NCI-H2227 treated with DMSO at 0.1 percent for 48 hours (cell line): ENCODE measurements at regions not wholly inside any gene's neighbourhood (a gene's known extent, or its start where the extent isn't known, plus 50 kb on each side); places are given as distances from the start of the nearest gene placed in this dataset.

ENCODE experiments used
- DNase-seq: peaks from one replicate; lab custom pipeline; 2025; lab: John Stamatoyannopoulos, UW

GRCh38 chr22:47995718-47996117, 1233.3 kb downstream of the TBC1D22A start:
- DNase-seq: no peak

DNA sequence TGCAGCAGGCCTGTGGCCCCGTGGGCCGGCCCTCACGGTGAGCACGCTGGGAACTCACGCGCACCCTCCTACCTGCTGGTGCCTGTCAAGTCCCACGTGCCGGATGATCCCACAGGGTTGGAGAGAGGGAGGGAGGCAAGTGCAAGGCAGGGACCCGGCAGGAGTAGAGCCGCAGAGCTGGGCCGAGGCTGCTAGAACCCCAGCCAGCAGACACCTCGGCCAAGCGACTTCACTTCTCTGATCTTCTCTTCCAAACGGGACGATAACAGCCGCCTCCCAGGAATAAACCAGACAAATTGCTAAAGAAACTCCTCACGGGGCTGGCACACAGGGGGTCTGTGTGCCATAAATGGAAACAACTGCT, 1232.8 kb downstream of the TBC1D22A start:
- no peak for DNase-seq

DNA sequence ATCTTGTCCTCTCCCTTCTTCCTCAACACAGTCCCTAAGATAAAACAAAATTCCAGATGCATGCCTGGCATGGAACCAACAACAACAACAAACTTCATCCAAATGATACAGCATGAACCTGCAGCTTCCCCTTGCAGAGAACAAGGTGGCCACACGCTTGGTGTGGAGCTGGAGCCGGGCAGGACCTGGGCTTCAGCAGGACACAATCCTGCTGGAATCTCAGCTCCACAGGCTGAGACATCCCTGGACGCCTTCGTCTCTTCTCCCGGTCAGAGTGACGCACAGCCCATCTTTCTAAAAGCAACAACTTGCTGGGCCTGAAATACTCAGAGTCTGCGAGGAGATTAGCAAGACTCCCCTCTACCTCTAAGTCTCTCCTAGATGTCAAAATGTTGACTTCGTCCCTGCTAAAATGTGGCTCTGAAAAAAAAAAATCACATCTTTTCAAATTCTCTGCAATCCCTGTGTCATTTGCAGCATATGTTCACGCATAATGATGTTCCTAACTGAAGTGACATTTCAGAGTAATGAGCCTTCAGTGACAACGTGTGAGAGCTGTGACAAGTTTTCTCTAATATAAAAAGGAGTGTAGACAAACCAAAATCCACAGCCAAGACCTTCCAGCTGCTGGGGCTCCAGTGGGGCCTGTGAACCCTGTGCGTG, 1232.3 kb downstream of the TBC1D22A start:
- no peak for DNase-seq

DNA sequence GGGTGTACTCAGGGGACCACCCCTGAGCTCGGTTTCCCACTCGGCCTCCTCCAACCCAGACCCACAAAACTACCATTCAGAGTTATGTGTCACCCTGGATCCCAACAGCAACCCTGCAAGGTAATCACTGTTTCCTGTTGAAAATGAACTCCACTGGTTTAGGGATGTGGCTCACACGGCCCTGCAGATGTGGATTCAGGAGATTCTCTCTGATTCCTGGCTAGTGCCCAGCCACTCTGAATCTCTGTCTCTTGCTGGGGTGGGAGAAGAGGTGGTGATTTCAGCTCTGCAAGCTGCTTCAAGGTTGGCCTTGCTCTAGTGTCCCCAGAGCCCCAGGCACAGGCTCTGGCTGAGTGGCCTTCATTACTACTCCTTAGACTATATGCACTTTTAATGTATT, 1231.6 kb downstream of the TBC1D22A start:
- DNase-seq: no peak

- DNase-seq: no peak
Observed at GRCh38 chr22:47990481-47990880, 1228.0 kb downstream of the TBC1D22A start.

DNA sequence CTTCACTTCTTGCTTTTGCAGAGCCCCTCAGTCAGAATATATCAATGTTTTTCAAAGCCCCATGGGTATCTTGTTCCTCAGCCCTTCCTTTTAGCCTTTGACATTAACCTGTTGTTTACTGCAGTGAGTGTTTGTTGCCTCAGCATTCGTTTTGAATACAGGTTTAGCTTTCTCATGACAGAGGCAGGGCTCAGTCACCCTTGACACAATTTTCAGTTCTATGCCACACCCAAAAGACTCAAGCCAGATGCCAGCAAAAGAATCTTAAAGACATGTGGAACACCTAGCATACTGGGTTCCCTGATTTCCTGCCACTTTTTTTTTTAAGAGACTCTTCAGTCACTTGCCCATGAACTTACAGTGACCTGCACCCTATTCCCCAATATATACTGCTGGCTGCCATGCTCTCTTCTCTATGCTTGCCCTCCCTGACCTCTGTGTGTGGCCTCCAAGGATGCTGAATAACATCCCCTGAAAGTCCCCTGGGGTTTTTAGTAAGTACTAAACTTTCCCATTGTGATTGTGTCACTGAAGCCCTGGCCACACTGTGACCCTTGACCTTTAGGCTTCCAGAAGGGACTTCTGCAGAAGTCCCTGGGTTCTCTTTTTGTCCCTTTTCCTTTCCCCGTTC, 1225.5 kb downstream of the TBC1D22A start:
- no peak for DNase-seq

DNA sequence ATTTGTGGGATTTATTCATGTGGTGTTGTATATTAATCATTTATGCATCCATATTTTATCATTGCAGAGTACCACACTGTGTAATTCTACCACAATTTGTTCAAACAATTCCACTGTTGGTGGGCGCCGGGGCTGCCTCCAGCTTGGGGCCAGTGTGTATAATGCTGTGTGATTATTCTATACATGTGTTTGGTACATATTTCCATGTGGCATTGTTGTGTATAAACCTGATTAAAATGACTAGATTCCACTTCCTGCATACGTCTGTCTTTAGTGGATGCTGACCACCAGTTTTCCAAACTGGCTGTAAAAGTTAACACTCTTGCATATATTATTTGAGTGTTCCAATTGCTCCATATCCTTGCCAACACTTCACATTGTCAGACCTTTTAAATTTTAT, 1213.8 kb downstream of the TBC1D22A start:
- no peak for DNase-seq

GRCh38 chr22:47967831-47968230, 1205.4 kb downstream of the TBC1D22A start:
- no peak for DNase-seq

- no peak for DNase-seq
Observed at GRCh38 chr22:47966316-47966715, 1203.9 kb downstream of the TBC1D22A start.

DNA sequence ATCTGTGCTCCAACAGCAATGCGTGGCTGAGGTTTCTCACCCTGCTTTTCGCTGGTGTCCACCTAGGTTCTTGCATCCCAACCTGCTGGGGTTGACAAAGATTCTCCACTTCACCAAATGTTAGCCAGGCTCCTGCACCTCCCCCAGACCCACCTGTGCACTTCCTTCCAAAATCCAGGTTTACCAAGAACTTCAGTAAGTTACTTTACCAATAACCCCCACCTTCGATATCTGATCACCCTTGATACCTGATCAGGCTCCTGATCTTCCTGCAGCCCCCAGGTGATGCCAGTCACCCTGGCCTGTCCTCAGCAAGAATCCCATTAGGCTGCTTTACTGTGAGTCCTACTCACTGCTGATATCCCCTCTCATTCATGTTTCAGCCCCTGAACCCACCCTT, 1203.4 kb downstream of the TBC1D22A start:
- DNase-seq: no peak

DNA sequence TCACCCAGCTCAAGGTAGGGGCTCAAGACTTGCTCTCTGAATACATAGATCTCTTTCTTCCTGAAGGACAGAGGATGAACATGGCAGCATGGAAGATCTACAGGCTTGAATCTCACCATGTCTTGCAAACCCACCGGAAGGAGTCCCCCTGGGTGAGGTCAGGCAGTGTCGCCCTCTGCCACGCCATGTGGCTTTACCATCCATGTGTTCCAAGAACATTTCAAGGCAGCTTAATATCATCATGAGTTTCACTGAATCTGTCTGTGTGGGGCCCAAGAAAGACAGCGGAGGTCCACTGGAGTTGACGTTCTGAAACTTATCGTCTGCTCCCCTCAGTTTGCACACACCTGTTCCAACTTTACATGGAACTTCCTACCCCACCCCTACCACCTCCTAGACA, 1202.6 kb downstream of the TBC1D22A start:
- no peak for DNase-seq

GRCh38 chr22:47963660-47964059, 1201.2 kb downstream of the TBC1D22A start:
- DNase-seq: no peak

DNA sequence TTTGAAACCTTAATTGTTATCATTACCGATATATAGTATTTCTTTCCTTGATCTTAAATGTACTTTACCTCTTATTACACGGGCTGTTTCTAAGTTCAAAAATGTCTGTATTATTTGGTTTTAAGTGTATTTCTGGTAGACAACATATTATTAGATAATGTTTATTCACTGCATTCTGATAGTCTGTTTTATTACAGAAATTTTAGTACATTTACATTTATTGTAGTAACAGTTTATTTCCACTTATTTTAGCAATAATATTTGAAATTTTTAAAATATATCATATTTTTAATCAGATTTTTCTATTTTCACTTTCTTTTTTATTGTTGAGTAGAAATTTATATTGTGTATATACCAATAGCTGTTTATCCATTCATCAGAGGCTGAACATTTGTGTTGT, 1195.2 kb downstream of the TBC1D22A start:
- no peak for DNase-seq

DNA sequence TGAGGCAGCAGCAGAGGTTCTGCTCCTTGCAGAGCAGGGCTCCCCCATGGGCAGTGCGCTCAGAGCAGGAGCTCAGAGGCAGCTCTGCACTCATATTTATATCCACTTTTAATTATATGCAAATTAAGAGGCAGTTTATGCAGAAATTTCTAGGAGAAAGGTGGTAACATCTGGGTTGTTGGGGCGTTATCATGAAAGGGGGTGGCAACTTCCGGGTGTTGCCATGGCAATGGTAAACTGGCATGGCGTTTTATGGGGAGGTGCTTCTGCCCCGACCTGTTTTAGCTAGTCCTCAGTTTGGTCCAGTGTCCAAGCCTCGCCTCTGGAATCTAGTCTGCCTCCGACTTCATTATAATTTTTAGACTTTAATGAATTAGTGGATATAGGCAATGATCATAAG, 1191.7 kb downstream of the TBC1D22A start:
- DNase-seq: no peak

- DNase-seq: no peak
Observed at GRCh38 chr22:47944941-47945340, 1182.5 kb downstream of the TBC1D22A start.

DNA sequence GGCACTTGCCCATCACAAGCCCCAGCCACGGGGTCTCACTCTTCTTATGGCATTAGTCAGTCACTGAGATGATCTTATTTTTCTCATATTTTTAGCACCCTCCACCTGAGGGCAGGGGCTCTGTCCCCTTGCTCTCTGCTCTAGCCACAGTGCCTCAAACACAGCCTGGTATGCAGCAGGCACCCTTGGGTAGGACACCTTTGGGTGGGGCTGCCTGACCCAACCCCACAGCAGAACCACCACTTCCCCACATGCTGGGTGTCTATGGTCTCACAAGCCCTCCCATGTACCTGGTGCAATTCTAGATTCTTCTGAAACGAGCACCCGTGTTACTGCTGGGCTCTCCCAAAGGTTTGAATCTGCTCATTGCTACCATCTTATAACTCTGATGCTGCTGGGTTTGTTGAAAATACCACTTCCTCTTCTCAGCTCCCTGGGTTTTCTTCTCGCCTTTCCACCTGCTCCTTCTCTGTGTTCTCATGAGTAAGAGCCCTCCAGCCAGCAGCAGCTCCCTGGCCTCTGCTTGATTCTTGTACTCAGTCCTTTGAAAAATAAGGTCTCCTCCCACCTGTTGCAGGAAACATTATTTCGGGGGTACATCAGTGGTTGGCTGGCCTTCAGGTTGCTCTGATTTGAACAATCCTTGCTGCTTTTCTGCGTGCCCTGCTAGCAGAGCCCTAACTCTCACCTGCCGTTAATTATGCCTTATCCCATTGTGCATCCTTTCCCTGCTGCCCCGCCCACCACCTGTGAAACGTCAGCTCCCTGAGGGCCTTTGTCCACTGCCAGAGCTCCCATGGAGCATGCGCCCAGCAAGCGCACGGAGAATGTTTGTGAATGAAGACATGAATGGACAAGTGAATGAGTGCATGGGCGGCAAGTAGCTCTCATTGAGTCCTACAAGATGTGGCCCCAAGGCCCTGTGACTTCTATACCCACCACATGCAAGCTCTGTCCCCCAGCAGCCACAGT, 1181.6 kb downstream of the TBC1D22A start:
- DNase-seq: no peak

DNA sequence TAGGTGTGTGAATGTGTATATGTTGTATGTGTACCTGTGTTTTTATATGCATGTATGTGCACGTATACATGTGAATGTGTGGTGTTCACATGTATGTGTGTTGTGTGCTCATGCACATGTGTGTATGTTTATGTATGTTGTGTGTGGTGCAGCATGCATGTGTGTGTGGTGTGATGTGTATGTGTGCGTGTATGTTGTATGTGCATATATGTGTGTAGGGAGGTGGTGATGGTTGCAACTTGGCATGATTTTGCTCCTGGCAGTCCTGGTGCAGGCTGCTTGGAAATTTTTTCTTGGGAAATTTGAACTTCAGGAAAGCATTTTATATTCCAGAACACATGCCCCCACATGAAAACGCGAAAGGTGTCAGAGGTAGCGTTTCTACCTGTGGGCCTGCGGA, 1177.8 kb downstream of the TBC1D22A start:
- no peak for DNase-seq

DNA sequence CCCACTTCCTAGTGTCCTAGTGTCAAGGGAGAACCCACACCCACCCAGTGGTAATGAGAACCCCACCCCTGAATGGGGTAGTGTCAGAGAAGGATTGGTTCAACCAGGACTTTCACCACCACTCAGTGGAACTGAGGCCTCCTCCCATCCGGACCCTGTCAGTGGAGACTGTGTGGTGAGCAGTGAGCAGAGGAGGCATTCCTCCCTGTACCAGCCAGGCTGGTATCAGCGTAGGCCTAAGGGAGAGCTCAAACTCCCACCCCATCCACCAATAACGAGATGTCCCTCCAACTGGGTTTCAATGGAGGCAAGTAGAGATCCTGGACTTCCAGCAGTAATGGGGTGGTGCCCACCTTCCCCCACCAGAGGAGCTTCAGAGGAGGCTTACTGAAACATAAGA, 1171.4 kb downstream of the TBC1D22A start:
- no peak for DNase-seq

DNA sequence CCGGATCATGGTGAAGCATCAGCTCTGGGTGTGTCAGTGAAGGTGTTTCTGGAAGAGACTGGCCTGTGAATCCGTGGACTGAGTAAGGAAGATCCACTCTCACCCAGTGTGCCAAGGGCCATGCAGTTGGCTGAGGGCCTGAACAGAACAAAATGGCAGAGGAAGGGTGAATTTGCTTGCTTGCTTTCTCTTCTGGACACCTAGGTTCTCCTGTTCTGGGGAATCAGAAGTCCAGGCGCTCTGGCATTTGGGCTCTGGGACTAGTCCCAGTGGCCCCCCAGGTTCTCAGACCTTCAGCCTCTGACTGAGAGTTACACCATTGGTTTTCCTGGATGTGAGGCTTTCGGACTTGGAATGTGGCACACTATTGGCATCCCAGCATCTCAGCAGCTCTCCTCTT, 1170.8 kb downstream of the TBC1D22A start:
- no peak for DNase-seq

GRCh38 chr22:47929646-47930185, 1167.3 kb downstream of the TBC1D22A start:
- DNase-seq: no peak

DNA sequence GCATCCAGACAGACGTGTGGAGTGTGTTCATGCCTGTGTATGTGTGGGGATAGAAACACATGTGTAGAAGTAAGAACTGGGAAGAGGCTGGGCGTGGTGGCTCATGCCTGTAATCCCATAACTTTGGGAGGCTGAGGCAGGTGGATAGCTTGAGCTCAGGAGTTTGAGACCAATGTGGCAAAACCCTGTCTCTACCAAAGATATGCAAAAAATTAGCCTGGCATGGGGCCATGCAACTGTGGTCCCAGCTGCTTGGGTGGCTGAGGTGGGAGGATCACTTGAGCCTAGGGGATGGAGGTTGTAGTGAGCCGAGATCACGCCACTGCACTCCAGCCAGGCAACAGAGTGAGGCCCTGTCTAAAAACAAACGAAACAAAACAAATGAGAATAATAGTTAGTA, 1166.6 kb downstream of the TBC1D22A start:
- DNase-seq: no peak

GRCh38 chr22:47928631-47929030, 1166.2 kb downstream of the TBC1D22A start:
- no peak for DNase-seq
